AG10803 (cell line): ENCODE measurements at regions not wholly inside any gene's neighbourhood (a gene's known extent, or its start where the extent isn't known, plus 50 kb on each side); places are given as distances from the start of the nearest gene placed in this dataset.
A peak's percentile ranks its signal among the peaks of the same experiment; 100 is the strongest.

ENCODE experiments used
- DNase-seq: peaks from one replicate; pipeline ENCODE4 v3.0.0; 2010; ENCODE audit warnings: low read depth
- H3K4me3 ChIP-seq: 2 replicates; pipeline ENCODE4 v1.5.1; 2011; ENCODE audit warnings: mild to moderate bottlenecking, low read length, control low read depth
- CTCF ChIP-seq: conservative IDR thresholded peaks from 2 replicates; pipeline ENCODE4 v1.5.1; 2011; ENCODE audit warnings: mild to moderate bottlenecking, low read length, control low read depth, inconsistent platforms

DNA sequence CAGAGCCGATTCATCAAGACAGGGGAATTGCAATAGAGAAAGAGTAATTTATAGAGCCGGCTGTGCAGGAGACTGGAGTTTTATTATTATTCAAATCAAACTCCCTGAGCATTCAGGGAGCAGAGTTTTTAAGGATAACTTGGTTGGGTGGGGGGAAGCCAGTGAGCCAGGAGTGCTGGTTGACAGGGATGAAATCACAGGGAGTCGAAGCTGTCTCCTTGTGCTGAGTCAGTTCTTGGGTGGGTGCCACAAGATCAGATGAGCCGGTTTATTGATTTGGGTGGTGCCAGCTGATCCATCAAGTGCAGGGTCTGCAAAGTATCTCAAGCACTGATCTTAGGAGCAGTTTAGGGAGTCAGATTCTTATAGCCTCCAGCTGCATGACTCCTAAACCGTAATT, 95.4 kb upstream of the CCDC80 start:
- no peak for TF ChIP-seq CTCF
- H3K4me3 ChIP-seq = no peak overlapping the region
- DNase-seq = no peak

DNA sequence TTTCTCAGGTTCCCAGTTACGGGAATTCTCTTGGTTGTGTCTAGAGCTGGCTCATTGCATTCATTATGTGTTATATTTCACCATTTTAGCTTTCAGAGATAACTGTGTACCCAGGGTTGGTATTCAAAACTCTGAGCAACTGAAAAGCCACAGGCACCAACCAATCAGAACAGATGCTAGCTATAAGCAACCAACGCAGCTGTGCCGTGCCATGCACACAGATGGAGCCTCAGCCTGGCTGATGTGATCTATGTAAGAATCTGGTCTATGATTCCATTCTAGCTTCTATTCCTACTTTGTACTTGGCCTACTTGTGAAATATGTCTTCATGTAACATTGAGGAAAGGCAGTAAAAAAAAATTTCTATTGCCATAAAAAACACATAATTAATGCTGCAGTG, 95.0 kb upstream of the CCDC80 start:
- H3K4me3 ChIP-seq = no peak overlapping the region
- DNase-seq = no peak
- TF ChIP-seq CTCF = no peak

GRCh38 chr3:112734736-112735350, 93.9 kb upstream of the CCDC80 start:
- peak; percentile 75 for DNase-seq
- TF ChIP-seq CTCF = peak; percentile 77
- H3K4me3 ChIP-seq = no peak overlapping the region

- TF ChIP-seq CTCF = no peak
- DNase-seq = no peak
- no peak overlapping the region for H3K4me3 ChIP-seq
Observed at GRCh38 chr3:112734171-112734570, 93.2 kb upstream of the CCDC80 start.

- H3K4me3 ChIP-seq = no peak overlapping the region
- DNase-seq = no peak
- peak; percentile 29 for TF ChIP-seq CTCF
Observed at GRCh38 chr3:112730210-112730609, 89.3 kb upstream of the CCDC80 start.

DNA sequence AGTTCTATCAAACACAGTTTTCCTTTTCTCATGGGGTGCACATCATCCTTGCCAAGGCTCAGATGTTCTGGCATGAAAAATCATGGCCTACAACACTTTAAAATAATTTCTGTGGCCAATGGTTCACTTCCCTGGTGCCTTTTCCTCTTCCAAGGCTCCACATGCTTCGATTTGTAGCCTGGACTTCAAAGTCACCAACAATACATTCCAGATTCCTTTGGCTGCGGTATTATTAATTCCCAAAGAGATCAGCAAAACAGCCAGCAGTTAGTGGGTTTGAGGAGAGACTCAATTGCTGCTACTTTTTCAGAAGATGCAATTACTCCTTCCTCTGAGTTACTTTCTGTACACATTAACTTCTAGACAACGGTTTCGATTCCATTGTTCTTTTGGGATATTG, 80.3 kb upstream of the CCDC80 start:
- H3K4me3 ChIP-seq = no peak overlapping the region
- DNase-seq = peak; percentile 49
- no peak for TF ChIP-seq CTCF

DNA sequence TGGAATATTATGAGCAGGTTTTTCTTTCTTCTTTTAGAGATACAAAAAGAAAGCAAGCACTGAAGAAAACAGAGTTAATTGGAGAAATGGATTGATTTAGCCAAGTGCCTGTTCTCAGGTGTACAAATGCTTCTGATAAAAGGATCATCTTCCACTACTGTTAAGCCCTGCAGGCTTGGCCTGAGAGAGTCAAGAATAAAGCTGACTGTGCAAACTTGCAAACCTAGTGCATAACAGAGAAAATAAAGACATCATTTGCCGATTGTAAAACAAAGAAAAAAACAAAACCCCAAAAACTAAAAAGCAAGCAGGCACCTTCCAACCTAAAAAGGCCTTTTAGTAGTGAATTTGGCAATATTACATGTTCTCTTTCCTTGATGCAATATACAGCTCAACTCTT, 78.0 kb upstream of the CCDC80 start:
- H3K4me3 ChIP-seq = no peak overlapping the region
- no peak for TF ChIP-seq CTCF
- DNase-seq = no peak
